GM12878 (cell line): ENCODE measurements at regions not wholly inside any gene's neighbourhood (a gene's known extent, or its start where the extent isn't known, plus 50 kb on each side); places are given as distances from the start of the nearest gene placed in this dataset.

Experiments
- ATAC-seq: fragments of 200-7000 bp; cut with Tn5 transposase; 3 replicates; pipeline ENCODE4 v1.9.1; 2020; ENCODE audit warnings: mild to moderate bottlenecking, moderate library complexity
- BruUV-seq: library from RNA; stranded (reverse); fragments of 400-500 nt; replicated peaks from 2 replicates; lab custom pipeline; 2021; lab: Mats Ljungman, UMichigan
- CTCF ChIA-PET: fragments of 300-600 bp; sonication (Branson Sonifier 250); formaldehyde crosslinking; extraction: SDS; loops from one replicate; lab custom pipeline; 2021; ENCODE audit warnings: inconsistent platforms; lab: Yijun Ruan, JAX
- POLR2A ChIA-PET: fragments of 350-600 bp; formaldehyde crosslinking; extraction: SDS; loops from one replicate; lab custom pipeline; 2021; ENCODE audit warnings: inconsistent platforms; lab: Charles Lee
- RAD21 ChIA-PET: fragments of 300-600 bp; sonication (Branson Sonifier 250); formaldehyde crosslinking; loops from one replicate; lab custom pipeline; 2023; ENCODE audit warnings: antibody characterized with exemption; ENCODE audit not compliant: unreplicated experiment; lab: Charles Lee
- SMC1A ChIA-PET: fragments of 300-600 bp; sonication (Branson Sonifier 250); formaldehyde crosslinking; loops from one replicate; lab custom pipeline; 2023; ENCODE audit not compliant: unreplicated experiment, uncharacterized antibody; lab: Charles Lee
- DNase-seq: peaks from one replicate; pipeline ENCODE4 v3.0.0-alpha.2; 2011; ENCODE audit warnings: low read depth, low spot score
- FAIRE-seq: peaks from 3 replicates; lab custom pipeline; 2011; peaks lifted over from hg19 to GRCh38; lab: Jason Lieb, UNC
- H2AFZ ChIP-seq: 2 replicates; pipeline ENCODE4 v1.6.0; 2011; ENCODE audit warnings: low read depth, low read length, control low read depth; ENCODE audit not compliant: control insufficient read depth
- H3K27ac ChIP-seq: 2 replicates; pipeline ENCODE4 v1.5.1; 2011; ENCODE audit warnings: control low read depth; ENCODE audit not compliant: control insufficient read depth, insufficient read depth
- H3K27me3 ChIP-seq, 2 experiments: replicated peaks in 1 of 2; 2 replicates each; pipeline versions ENCODE4 v1.6.0 to v1.6.1; 2011; ENCODE audit warnings: low read length in 1 of 2; ENCODE audit not compliant: control insufficient read depth in 2 of 2, insufficient read depth in 2 of 2
- H3K36me3 ChIP-seq, 2 experiments: 2 replicates each; pipeline ENCODE4 v1.5.1; 2011; ENCODE audit warnings: low read length in 1 of 2; ENCODE audit not compliant: control insufficient read depth in 2 of 2, insufficient read depth in 2 of 2
- H3K4me1 ChIP-seq: 2 replicates; pipeline ENCODE4 v1.6.1; 2011; ENCODE audit warnings: mild to moderate bottlenecking, low read length, moderate library complexity, mixed read lengths; ENCODE audit not compliant: control insufficient read depth, insufficient read depth
- H3K4me2 ChIP-seq: 2 replicates; pipeline ENCODE4 v1.6.0; 2011; ENCODE audit warnings: control low read depth; ENCODE audit not compliant: control insufficient read depth, insufficient read depth
- H3K4me3 ChIP-seq: fragments of 200-600 bp; sonication (generic); 2 replicates; pipeline ENCODE4 v1.5.1; 2016
- H3K79me2 ChIP-seq: 2 replicates; pipeline ENCODE4 v1.6.0; 2011; ENCODE audit warnings: low read length; ENCODE audit not compliant: control insufficient read depth, insufficient read depth
- H3K9ac ChIP-seq: 2 replicates; pipeline ENCODE4 v1.8.0; 2011; ENCODE audit warnings: low read length, control low read depth, mixed read lengths; ENCODE audit not compliant: control insufficient read depth, insufficient read depth
- H3K9me3 ChIP-seq: replicated peaks from 3 replicates; pipeline ENCODE4 v1.5.1; 2011; ENCODE audit warnings: mild to moderate bottlenecking, low read length; ENCODE audit not compliant: control insufficient read depth, insufficient read depth
- H4K20me1 ChIP-seq: 2 replicates; pipeline ENCODE4 v1.6.0; 2011; ENCODE audit not compliant: control insufficient read depth, insufficient read depth
- CBX3 ChIP-seq: fragments of 200-600 bp; sonication (generic); IDR thresholded peaks from 2 replicates; pipeline ENCODE4 v1.6.1; 2016; ENCODE audit warnings: low read depth, borderline replicate concordance
- CHD4 ChIP-seq: fragments of 200-600 bp; sonication (generic); IDR thresholded peaks from 2 replicates; pipeline ENCODE4 v1.6.1; 2016; ENCODE audit warnings: mild to moderate bottlenecking
- GATAD2B ChIP-seq: fragments of 450-650 bp; conservative IDR thresholded peaks from 2 replicates; pipeline ENCODE4 v1.6.1; 2017; ENCODE audit warnings: low read depth, mild to moderate bottlenecking, moderate library complexity
- MTA3 ChIP-seq: IDR thresholded peaks from 2 replicates; pipeline ENCODE4 v1.6.1; 2012; ENCODE audit warnings: low read length, inconsistent platforms, borderline replicate concordance
- NFYA ChIP-seq: IDR thresholded peaks from 2 replicates; pipeline ENCODE4 v1.6.1; 2011; ENCODE audit warnings: low read depth, mild to moderate bottlenecking, low read length, improper control_type of control experiment, borderline replicate concordance
- RFX5 ChIP-seq: IDR thresholded peaks from 2 replicates; pipeline ENCODE4 v1.6.1; 2011; ENCODE audit warnings: low read depth, low read length, improper control_type of control experiment
- SIX5 ChIP-seq: IDR thresholded peaks from 2 replicates; pipeline ENCODE4 v1.6.1; 2011; ENCODE audit warnings: mild to moderate bottlenecking, low read depth, low read length, moderate library complexity; ENCODE audit not compliant: severe bottlenecking
- SUPT20H ChIP-seq: IDR thresholded peaks from 2 replicates; pipeline ENCODE4 v1.6.1; 2011; ENCODE audit warnings: low read depth, mild to moderate bottlenecking, low read length, moderate library complexity, borderline replicate concordance; ENCODE audit not compliant: control insufficient read depth
- ZBTB11 ChIP-seq: fragments of 450-650 bp; formaldehyde crosslinking; IDR thresholded peaks from 2 replicates; pipeline ENCODE4 v1.5.0; 2022; ENCODE audit warnings: mild to moderate bottlenecking, missing genetic modification characterization
- ZSCAN29 ChIP-seq: fragments of 450-650 bp; IDR thresholded peaks from 2 replicates; pipeline ENCODE4 v1.6.1; 2017; ENCODE audit warnings: mild to moderate bottlenecking, moderate library complexity
- ZZZ3 ChIP-seq: IDR thresholded peaks from 2 replicates; pipeline ENCODE4 v1.6.1; 2011; ENCODE audit warnings: low read depth; ENCODE audit not compliant: control insufficient read depth, insufficient read length
- WGBS: methylation state at CpG from one replicate; pipeline ENCODE4 v1.1.6; 2016; ENCODE audit warnings: low lambda C conversion rate; ENCODE audit not compliant: insufficient replicate concordance, insufficient coverage; ENCODE audit errors: missing lambda C conversion rate; 5-methylcytosine and 5-hydroxymethylcytosine counted together
- in situ Hi-C: fragments of 300-500 bp; cut with MboI; formaldehyde crosslinking; loops from 9 replicates; pipeline ENCODE4 v1.14.3; 2018; ENCODE audit warnings: mixed read lengths
- intact Hi-C: fragments of 100-400 bp; cut with micrococcal nuclease; formaldehyde crosslinking; loops from one replicate; pipeline ENCODE4 v1.14.2; 2022; ENCODE audit not compliant: unreplicated experiment
- TF ChIP-seq, protein P1 (sequence below): fragments of 450-650 bp; IDR thresholded peaks from 2 replicates; pipeline ENCODE4 v1.6.1; 2017; ENCODE audit warnings: mild to moderate bottlenecking, moderate library complexity

DNA sequence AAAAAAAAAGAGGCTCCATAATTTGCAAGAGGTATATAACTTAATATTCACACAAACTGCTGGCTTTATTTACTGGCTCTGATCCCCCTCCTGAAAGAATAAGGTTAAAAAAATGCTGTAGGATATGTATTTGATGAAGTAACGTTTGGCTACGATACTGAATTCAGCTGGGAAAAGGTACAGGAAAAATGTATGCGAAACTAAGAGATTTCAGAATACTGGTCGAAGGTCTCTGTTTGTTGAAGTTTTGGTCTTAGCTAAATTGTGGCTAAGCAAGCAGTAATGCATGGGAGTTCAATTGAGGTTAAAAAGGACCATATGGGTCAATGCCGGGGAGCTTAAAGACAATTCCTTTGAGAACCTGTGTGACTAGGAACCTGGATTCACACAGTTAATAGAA, 355.5 kb upstream of the NCAM2 start (continued):
- TF ChIP-seq, protein P1, sequence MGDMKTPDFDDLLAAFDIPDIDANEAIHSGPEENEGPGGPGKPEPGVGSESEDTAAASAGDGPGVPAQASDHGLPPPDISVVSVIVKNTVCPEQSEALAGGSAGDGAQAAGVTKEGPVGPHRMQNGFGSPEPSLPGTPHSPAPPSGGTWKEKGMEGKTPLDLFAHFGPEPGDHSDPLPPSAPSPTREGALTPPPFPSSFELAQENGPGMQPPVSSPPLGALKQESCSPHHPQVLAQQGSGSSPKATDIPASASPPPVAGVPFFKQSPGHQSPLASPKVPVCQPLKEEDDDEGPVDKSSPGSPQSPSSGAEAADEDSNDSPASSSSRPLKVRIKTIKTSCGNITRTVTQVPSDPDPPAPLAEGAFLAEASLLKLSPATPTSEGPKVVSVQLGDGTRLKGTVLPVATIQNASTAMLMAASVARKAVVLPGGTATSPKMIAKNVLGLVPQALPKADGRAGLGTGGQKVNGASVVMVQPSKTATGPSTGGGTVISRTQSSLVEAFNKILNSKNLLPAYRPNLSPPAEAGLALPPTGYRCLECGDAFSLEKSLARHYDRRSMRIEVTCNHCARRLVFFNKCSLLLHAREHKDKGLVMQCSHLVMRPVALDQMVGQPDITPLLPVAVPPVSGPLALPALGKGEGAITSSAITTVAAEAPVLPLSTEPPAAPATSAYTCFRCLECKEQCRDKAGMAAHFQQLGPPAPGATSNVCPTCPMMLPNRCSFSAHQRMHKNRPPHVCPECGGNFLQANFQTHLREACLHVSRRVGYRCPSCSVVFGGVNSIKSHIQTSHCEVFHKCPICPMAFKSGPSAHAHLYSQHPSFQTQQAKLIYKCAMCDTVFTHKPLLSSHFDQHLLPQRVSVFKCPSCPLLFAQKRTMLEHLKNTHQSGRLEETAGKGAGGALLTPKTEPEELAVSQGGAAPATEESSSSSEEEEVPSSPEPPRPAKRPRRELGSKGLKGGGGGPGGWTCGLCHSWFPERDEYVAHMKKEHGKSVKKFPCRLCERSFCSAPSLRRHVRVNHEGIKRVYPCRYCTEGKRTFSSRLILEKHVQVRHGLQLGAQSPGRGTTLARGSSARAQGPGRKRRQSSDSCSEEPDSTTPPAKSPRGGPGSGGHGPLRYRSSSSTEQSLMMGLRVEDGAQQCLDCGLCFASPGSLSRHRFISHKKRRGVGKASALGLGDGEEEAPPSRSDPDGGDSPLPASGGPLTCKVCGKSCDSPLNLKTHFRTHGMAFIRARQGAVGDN: no peak
- no peak for TF ChIP-seq CBX3
- no peak for TF ChIP-seq ZSCAN29
- TF ChIP-seq SIX5: no peak
- TF ChIP-seq SUPT20H: no peak
- no peak for TF ChIP-seq CHD4
- no peak for TF ChIP-seq MTA3
- TF ChIP-seq RFX5: no peak

GRCh38 chr21:20644552-20644951, 353.7 kb upstream of the NCAM2 start:
- ChIA-PET SMC1A (no interaction called here), RAD21 (no interaction called here), POLR2A (no interaction called here), CTCF (no interaction called here)
- BruUV-seq: no TSS peak
- DNase-seq: no peak
- Histone ChIP-seq H3K79me2 (no peaks in the 10 kb centered on the region), H3K27me3 (no peaks in the 10 kb centered on the region), H3K9me3 (no peaks in the 10 kb centered on the region; the same call in 2 of the 3 replicates), H3K27ac (no peak overlapping the region), H3K4me3 (no peak overlapping the region), H3K4me1 (no peaks in the 10 kb centered on the region), H3K4me2 (no peak overlapping the region), H2AFZ (no peak overlapping the region), H3K9ac (no peak overlapping the region), H4K20me1 (no peaks in the 10 kb centered on the region), H3K36me3 (no peaks in the 10 kb centered on the region)
- intact Hi-C loops: no loop called here
- 0% methylated on average over 2 of the region's 2 CpGs for WGBS
- no peak for ATAC-seq
- no peak for FAIRE-seq
- in situ Hi-C loops: no loop called here
- TF ChIP-seq ZZZ3 (no peak), ZSCAN29 (no peak), ZBTB11 (CRISPR knock-in tag) (no peak), GATAD2B (no peak), NFYA (no peak)
